ENCODE measurements at regions not wholly inside any gene's neighbourhood (a gene's known extent, or its start where the extent isn't known, plus 50 kb on each side); places are given as distances from the start of the nearest gene placed in this dataset.

DNA sequence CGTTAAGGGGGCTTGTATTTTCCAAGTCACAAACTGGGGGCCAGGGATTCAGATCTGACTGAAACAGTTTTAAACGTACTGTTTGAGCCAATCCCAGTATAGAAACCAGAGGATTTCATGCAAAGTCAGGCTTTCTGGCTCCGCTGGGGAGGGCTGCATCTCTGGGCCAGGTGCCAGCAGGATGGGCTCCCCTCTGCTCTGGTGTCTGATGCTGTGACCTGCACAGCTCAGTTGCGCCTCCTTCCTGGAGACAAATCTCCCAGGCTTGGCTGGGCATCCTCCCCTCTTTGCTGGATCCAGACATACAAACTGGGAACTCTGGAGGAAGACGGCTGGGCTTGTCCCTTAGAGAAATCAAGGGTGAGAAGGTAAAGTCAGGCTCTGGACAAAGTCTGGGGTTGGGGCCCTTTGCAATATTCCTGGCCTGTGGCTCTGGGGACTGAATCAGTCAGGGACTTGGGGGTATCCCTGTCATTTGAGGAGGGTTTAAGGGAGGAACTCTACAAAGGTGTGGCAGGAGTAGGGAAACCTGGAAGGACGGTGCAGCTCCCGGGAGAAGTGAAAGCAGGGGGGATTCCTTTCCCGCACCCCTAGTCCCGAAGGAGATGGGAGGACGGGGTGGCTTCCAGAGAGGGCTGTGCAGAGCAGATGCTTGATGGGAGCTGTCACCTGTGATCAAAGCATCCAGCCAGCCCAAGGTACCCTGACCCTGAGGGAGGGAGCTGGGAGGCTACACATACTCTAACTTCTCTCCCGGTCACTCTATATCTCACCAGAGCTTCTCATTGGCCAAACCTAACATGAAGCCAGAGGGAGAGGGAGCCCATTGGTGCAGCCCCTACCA lies 114.8 kb upstream of the ATP2B2 start:
- H3K4me1 Mint-ChIP-seq, result no peaks in the 10 kb centered on the region

DNA sequence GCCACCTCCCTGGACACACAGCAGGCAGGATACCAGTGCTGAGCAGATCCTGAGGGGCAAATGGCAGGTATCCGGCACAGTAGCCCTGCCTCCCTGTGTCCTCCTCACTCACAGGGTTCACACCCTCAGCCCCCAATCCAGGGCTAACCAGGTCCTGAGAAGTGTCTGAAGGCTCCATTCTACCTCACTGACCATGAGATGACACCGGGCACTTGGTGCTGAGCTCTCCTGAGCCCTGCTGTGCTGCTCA lies 115.4 kb upstream of the ATP2B2 start:
- Mint-ChIP-seq H3K4me1 (no peaks in the 10 kb centered on the region), H3K36me3 (ENCODE audit: insufficient read depth) (peaks cover 2% of the 10 kb centered on the region), H3K27ac (ENCODE audit: low read depth) (no peak overlapping the region), H3K27me3 (peaks cover 67% of the 10 kb centered on the region), H3K9me3 (no peaks in the 10 kb centered on the region), H3K4me3 (no peak overlapping the region)
- ATAC-seq (replicated peaks; ENCODE audit: extremely low read depth, poor library complexity, severe bottlenecking) (no peak), DNase-seq (ENCODE audit: low spot score in 2 of 2) (no peak)

More for the DNA sequence above, 114.8 kb upstream of the ATP2B2 start:
- H3K9me3 Mint-ChIP-seq, result no peaks in the 10 kb centered on the region
- ATAC-seq (replicated peaks; ENCODE audit: extremely low read depth, poor library complexity, severe bottlenecking), result no peak
- peaks cover 2% of the 10 kb centered on the region for H3K36me3 Mint-ChIP-seq (ENCODE audit: insufficient read depth)
- H3K27me3 Mint-ChIP-seq, result peaks cover 66% of the 10 kb centered on the region
- no peak for DNase-seq (ENCODE audit: low spot score in 2 of 2)
- H3K4me3 Mint-ChIP-seq, result no peak overlapping the region
- no peak overlapping the region for H3K27ac Mint-ChIP-seq (ENCODE audit: low read depth)

DNA sequence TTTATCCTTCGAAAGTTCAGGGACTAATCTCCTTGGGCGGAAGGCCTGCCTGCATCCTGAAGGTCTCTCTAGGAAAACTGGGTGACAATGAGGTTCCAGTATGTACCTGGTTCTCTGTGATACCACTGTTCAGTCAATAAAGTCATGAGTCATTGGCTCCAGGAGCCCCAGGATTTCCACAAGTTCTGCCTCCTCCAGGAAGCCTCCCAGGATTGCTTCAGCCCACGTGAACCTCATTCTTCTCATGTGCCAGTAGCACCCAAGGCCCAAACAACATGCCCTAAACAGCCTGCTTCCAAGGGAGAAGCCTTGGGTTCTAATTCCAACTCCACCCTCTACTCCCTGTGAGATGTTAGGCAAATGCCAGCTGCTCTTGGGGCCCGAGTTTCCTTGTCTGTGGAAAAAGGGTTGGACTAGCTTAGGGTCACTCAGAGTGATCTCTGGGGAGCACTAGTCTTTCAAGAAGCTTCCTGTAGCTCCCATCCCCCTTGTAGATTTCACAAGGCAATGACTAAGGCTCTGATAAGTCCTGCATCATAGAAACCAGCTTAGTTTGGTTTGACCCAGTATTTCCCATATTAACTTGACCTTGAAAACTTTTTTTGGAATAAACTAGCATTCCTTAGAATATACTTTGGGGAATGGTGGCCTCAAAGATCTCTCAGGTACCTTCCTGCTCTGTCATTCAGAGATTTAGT lies 118.3 kb upstream of the ATP2B2 start:
- Mint-ChIP-seq H3K4me1 (no peaks in the 10 kb centered on the region), H3K27me3 (peaks cover 50% of the 10 kb centered on the region), H3K27ac (ENCODE audit: low read depth) (no peak overlapping the region), H3K36me3 (ENCODE audit: insufficient read depth) (peaks cover 2% of the 10 kb centered on the region), H3K9me3 (no peaks in the 10 kb centered on the region), H3K4me3 (no peak overlapping the region)
- DNase-seq (ENCODE audit: low spot score in 2 of 2), result no peak
- ATAC-seq (replicated peaks; ENCODE audit: extremely low read depth, poor library complexity, severe bottlenecking), result no peak

DNA sequence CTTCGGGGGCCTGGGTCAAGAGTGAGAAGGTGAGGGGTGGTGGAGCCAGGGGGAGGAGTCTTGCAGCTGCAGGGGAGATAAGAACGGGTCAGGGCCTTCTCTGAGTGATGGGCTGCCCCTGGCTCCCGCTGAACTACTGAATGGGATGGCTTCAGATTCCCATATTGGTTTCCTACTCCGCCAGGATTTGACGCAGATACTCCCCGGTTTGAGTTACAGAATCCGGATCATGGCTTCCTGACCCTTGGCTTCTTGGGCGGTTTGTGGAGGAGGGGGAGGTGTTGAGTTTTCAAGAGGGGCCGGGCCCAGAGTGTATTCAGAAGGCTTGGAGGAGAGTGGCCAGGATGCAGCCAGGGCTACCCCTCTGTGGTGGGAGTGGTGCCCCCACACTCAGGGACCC lies 119.9 kb upstream of the ATP2B2 start:
- Mint-ChIP-seq H3K27ac (ENCODE audit: low read depth) (no peak overlapping the region), H3K36me3 (ENCODE audit: insufficient read depth) (peaks cover 2% of the 10 kb centered on the region), H3K4me3 (no peak overlapping the region), H3K9me3 (no peaks in the 10 kb centered on the region), H3K27me3 (peaks cover 37% of the 10 kb centered on the region), H3K4me1 (no peaks in the 10 kb centered on the region)
- ATAC-seq (replicated peaks; ENCODE audit: extremely low read depth, poor library complexity, severe bottlenecking) (no peak), DNase-seq (ENCODE audit: low spot score in 2 of 2) (no peak)

DNA sequence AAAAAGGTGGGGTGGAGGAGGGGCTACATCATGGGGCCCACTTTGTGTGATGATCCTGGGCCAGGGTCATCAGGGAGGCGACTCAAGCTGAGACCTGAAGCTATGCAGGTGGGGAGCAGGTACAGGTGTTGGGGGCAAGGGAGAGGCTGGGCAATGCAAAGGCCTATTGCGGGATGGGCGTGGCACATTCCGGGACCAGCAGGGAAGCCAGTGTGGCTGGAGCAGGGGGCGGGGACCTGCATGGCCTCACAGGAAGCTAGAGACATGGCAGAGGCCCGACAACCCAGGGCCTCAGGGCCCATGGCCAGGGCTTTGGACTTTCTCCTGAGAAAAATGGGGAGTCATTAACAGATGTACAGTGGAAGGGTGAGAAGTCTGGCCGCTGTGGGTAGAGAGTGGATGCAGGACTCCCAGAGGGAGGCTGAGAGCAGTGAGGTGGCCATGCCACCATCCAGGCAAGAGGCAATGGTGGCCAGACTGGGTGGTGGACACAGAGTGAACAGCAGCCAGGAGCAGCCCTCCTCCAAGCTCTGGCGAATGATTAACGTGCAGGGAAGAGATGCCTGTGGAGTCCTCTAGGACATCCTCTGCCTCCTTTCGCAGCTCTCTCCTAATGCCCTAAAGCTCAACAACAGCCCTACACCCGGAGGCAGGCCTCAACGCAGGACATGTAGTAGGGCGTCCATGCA lies 122.6 kb upstream of the ATP2B2 start:
- Mint-ChIP-seq H3K4me3 (no peak overlapping the region), H3K4me1 (no peaks in the 10 kb centered on the region), H3K27me3 (peaks cover 26% of the 10 kb centered on the region), H3K27ac (ENCODE audit: low read depth) (no peak overlapping the region), H3K9me3 (no peaks in the 10 kb centered on the region), H3K36me3 (ENCODE audit: insufficient read depth) (peaks cover 2% of the 10 kb centered on the region)
- ATAC-seq (replicated peaks; ENCODE audit: extremely low read depth, poor library complexity, severe bottlenecking) (no peak), DNase-seq (ENCODE audit: low spot score in 2 of 2) (no peak)

DNA sequence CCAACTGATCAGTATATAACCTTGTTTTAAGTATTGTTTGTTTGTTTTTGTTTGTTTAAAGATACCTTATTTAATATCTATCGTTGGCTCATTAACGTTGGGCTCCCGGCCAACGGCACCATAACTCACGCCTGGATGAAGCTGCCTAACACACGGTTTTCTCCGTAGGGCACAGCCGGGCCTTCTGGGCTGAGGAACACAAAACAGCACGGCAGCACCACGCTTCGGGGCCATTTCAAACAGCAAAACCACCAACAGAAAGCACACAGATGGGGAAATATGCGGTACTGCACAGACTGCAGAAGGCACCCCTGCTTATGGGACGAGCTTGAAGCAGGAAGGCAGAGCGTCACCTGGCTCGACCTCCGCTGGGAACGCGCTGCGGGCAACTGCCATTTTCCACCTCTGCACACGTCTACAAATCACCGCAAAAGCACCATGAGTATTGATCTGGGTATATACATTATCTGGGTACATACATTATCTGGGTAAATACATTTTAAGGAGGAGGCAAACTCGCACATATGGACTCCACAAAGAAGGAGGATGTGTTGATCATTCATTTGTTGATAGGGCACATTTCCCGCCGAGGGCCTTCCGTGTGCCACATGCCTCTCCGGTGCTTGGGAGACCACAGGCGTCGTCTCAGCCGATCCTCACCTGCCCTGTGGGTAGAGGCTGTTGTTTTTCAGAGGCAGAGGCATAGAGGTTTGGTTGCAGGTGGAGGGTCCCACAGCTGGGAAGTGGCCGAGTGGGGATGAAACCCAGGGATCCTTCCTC lies 123.7 kb upstream of the ATP2B2 start:
- no peaks in the 10 kb centered on the region for H3K9me3 Mint-ChIP-seq
- H3K4me1 Mint-ChIP-seq, result no peaks in the 10 kb centered on the region
- ATAC-seq (replicated peaks; ENCODE audit: extremely low read depth, poor library complexity, severe bottlenecking) (no peak), DNase-seq (ENCODE audit: low spot score in 2 of 2) (no peak)
- H3K36me3 Mint-ChIP-seq (ENCODE audit: insufficient read depth), result peaks cover 2% of the 10 kb centered on the region
- peaks cover 36% of the 10 kb centered on the region for H3K27me3 Mint-ChIP-seq
- no peak overlapping the region for H3K4me3 Mint-ChIP-seq
- no peak overlapping the region for H3K27ac Mint-ChIP-seq (ENCODE audit: low read depth)

DNA sequence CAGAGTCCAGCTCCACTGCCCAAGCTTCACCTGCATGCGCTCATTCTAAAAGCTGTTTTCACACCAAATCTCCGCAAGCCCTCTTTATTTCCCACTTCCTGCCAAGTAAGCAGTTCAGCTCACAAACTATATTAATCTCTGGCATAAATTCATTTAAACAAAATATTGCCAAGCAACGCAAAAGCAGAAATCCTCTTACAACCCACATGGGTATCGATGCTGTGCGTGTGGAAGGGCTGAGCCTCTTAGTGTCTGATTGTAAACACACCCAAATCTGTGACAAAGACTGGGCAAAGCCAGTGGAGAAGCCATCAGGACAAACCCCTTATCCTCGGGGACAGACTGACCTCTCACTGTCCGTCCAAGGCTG lies 124.3 kb upstream of the ATP2B2 start:
- no peaks in the 10 kb centered on the region for H3K4me1 Mint-ChIP-seq
- ATAC-seq (replicated peaks; ENCODE audit: extremely low read depth, poor library complexity, severe bottlenecking), result no peak
- no peaks in the 10 kb centered on the region for H3K9me3 Mint-ChIP-seq
- H3K4me3 Mint-ChIP-seq, result no peak overlapping the region
- no peaks in the 10 kb centered on the region for H3K36me3 Mint-ChIP-seq (ENCODE audit: insufficient read depth)
- H3K27ac Mint-ChIP-seq (ENCODE audit: low read depth), result no peak overlapping the region
- no peak for DNase-seq (ENCODE audit: low spot score in 2 of 2)
- peaks cover 36% of the 10 kb centered on the region for H3K27me3 Mint-ChIP-seq

DNA sequence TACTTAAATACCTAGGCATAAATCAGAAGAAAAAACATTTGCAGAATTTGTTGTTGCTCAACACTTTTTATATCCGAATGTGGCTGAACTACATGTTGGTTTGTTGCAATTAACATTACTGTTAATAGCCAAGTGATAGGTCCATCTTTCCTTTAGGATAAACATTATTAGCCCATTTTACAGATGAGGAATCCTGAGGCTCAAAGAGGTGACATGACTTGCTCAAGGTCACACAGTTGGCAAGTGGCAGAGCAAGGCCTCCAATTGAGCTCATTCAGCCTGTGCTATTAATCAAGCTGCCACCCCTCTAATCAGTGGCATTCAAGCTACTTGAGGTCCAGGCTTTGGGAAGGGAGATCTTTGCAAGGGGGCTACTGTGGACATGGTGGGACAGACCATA lies 125.8 kb upstream of the ATP2B2 start:
- ATAC-seq (replicated peaks; ENCODE audit: extremely low read depth, poor library complexity, severe bottlenecking) (no peak), DNase-seq (ENCODE audit: low spot score in 2 of 2) (no peak)
- H3K4me1 Mint-ChIP-seq, result no peaks in the 10 kb centered on the region
- no peak overlapping the region for H3K27ac Mint-ChIP-seq (ENCODE audit: low read depth)
- peaks cover 33% of the 10 kb centered on the region for H3K27me3 Mint-ChIP-seq
- H3K36me3 Mint-ChIP-seq (ENCODE audit: insufficient read depth), result no peaks in the 10 kb centered on the region
- no peak overlapping the region for H3K4me3 Mint-ChIP-seq
- no peaks in the 10 kb centered on the region for H3K9me3 Mint-ChIP-seq

DNA sequence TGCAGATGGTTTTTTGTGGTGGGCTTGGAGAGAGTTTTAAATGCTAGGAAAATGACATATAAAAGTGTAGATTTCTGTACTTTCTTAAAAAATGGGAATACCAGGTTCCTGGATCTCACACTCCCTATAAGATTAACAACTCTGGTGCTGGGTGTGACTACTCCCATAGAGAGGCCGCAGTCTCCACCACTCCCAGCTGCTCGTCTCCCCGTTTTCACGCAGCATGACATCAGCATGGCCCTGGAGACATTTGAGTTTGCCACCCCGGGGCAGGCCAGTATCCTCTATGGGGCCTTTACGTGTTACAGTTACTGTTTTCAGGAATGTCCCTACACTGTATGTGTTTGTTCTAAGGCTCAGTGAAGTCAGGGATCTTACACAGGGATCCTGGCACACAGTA lies 126.7 kb upstream of the ATP2B2 start:
- DNase-seq (ENCODE audit: low spot score in 2 of 2), result no peak
- Mint-ChIP-seq H3K27ac (ENCODE audit: low read depth) (no peak overlapping the region), H3K9me3 (peaks cover under 1% of the 10 kb centered on the region)

DNA sequence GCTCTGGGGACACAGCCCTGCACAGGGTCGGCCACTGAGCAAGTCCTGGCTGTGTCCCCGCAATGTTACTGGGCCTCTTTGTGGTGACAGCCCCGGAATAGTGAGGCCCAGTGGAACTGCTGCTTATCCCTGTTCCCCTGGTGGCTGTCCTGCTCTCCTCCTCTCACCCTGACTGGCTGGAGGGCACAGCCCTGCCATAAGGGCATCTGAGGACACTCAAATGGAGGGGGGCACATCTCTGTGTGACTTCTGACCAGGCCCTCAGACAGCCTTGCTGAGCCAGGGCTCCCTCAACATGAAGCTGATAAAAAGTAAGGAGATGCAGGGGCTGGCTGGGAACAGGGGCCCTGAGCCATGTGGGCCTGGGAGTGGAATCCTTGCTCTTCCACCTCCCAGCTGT lies 127.4 kb upstream of the ATP2B2 start:
- Mint-ChIP-seq H3K4me3 (no peak overlapping the region), H3K9me3 (peaks cover 7% of the 10 kb centered on the region), H3K4me1 (no peaks in the 10 kb centered on the region)

More for the DNA sequence above, 126.7 kb upstream of the ATP2B2 start:
- Mint-ChIP-seq H3K4me1 (no peaks in the 10 kb centered on the region), H3K27me3 (peaks cover 33% of the 10 kb centered on the region), H3K4me3 (no peak overlapping the region), H3K36me3 (ENCODE audit: insufficient read depth) (no peaks in the 10 kb centered on the region)
- no peak for ATAC-seq (replicated peaks; ENCODE audit: extremely low read depth, poor library complexity, severe bottlenecking)

DNA sequence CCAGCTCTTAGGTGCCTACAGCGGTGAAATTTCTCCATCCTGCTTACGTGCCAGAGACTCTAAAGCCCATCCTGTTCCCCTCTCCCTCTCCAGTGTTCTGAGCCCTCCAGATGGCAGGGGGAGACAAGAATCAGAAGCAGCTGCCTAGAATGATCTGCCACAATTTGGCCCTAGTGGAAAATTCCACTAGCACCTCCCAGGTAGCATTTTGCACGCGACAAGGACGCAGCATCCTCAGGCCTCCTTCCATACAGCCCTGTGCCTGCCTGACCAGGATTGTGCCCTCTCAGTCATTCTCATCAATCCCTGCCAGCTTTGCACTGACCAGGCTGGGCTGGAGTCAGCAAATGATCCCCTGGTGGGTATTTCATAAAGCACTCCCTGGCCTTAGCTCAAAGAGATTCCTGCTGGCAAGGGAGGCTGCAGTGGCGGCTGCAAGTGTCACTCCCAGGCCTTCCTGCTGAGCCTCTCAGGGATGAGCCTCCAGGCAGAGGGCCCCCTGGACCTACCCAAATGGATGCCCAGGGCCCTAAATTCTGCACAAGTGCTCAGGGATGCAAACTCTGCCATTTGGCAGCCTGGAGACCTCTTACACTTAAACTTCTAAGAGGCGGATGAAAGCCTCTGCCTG lies 130.2 kb upstream of the ATP2B2 start:
- no peaks in the 10 kb centered on the region for H3K36me3 Mint-ChIP-seq (ENCODE audit: insufficient read depth)
- H3K4me1 Mint-ChIP-seq, result no peaks in the 10 kb centered on the region
- H3K27me3 Mint-ChIP-seq, result peaks cover 48% of the 10 kb centered on the region
- H3K27ac Mint-ChIP-seq (ENCODE audit: low read depth), result no peak overlapping the region
- H3K4me3 Mint-ChIP-seq, result no peak overlapping the region
- DNase-seq (ENCODE audit: low spot score in 2 of 2) (no peak), ATAC-seq (replicated peaks; ENCODE audit: extremely low read depth, poor library complexity, severe bottlenecking) (no peak)
- peaks cover 7% of the 10 kb centered on the region for H3K9me3 Mint-ChIP-seq

More for the DNA sequence above, 127.4 kb upstream of the ATP2B2 start:
- no peak for DNase-seq (ENCODE audit: low spot score in 2 of 2)
- H3K36me3 Mint-ChIP-seq (ENCODE audit: insufficient read depth), result no peaks in the 10 kb centered on the region
- ATAC-seq (replicated peaks; ENCODE audit: extremely low read depth, poor library complexity, severe bottlenecking), result no peak
- peaks cover 33% of the 10 kb centered on the region for H3K27me3 Mint-ChIP-seq
- H3K27ac Mint-ChIP-seq (ENCODE audit: low read depth), result no peak overlapping the region

DNA sequence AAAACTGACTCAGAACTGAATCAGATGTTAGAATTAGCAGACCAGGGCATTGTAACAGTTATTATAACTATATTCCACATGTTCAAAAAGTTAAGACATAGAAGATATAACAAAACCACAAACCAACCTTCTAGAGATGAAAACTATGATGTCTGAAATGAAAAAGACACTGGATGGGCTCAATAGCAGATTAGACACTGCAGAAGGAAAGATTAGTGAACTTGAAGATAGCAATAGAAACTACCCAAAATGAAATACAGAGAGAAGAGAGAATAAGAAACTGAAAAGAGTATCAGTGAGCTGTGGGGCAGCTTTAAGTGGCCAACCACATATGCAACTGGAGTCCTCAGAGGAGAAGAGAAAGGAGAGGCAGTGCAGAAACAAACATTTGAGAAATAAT lies 132.0 kb upstream of the ATP2B2 start:
- DNase-seq (ENCODE audit: low spot score in 2 of 2), result no peak
- Mint-ChIP-seq H3K4me1 (no peaks in the 10 kb centered on the region), H3K4me3 (no peak overlapping the region), H3K9me3 (peaks cover 7% of the 10 kb centered on the region), H3K36me3 (ENCODE audit: insufficient read depth) (no peaks in the 10 kb centered on the region), H3K27me3 (peaks cover 49% of the 10 kb centered on the region), H3K27ac (ENCODE audit: low read depth) (no peak overlapping the region)
- no peak for ATAC-seq (replicated peaks; ENCODE audit: extremely low read depth, poor library complexity, severe bottlenecking)

Measured in central memory CD8-positive, alpha-beta T cell (primary cell).